DOHH2 (cell line): ENCODE measurements at regions not wholly inside any gene's neighbourhood (a gene's known extent, or its start where the extent isn't known, plus 50 kb on each side); places are given as distances from the start of the nearest gene placed in this dataset.

ENCODE experiments used
- CTCF ChIP-seq: fragments of 200-600 bp; sonication (generic); IDR thresholded peaks from one replicate; pipeline ENCODE4 v1.5.1; 2014; ENCODE audit warnings: antibody characterized with exemption, mild to moderate bottlenecking, low read depth, low read length; ENCODE audit not compliant: poor library complexity, severe bottlenecking
- EZH2phosphoT487 ChIP-seq: fragments of 200-600 bp; sonication (generic); IDR thresholded peaks from 2 replicates; pipeline ENCODE4 v1.6.1; 2017; ENCODE audit warnings: borderline replicate concordance, mild to moderate bottlenecking, antibody characterized with exemption, low read length, moderate library complexity, mixed read lengths

GRCh38 chr12:124171231-124171979, 123.5 kb upstream of the RFLNA start:
- TF ChIP-seq CTCF (no peak), EZH2phosphoT487 (no peak)
